Mesodermal cell (in vitro differentiated cells): ENCODE measurements at regions not wholly inside any gene's neighbourhood (a gene's known extent, or its start where the extent isn't known, plus 50 kb on each side); places are given as distances from the start of the nearest gene placed in this dataset.

ENCODE experiments used
- H3K27ac ChIP-seq: 2 replicates; pipeline ENCODE4 v1.7.0; 2013; ENCODE audit warnings: mild to moderate bottlenecking, low read depth, low read length, moderate library complexity; ENCODE audit not compliant: severe bottlenecking
- H3K36me3 ChIP-seq: 2 replicates; pipeline ENCODE4 v1.7.1; 2013; ENCODE audit warnings: mild to moderate bottlenecking, low read length, moderate library complexity; ENCODE audit not compliant: control insufficient read depth, insufficient read depth
- H3K4me1 ChIP-seq: one replicate; pipeline ENCODE4 v1.7.1; 2013; ENCODE audit warnings: mild to moderate bottlenecking, low read length; ENCODE audit not compliant: insufficient read depth, control insufficient read depth, poor library complexity, severe bottlenecking
- H3K4me3 ChIP-seq: 2 replicates; pipeline ENCODE4 v1.7.0; 2013; ENCODE audit warnings: low read length, control low read depth, mild to moderate bottlenecking; ENCODE audit not compliant: insufficient read depth, poor library complexity, severe bottlenecking; ENCODE audit errors: extremely low read depth
- H3K9me3 ChIP-seq: 2 replicates; pipeline ENCODE4 v1.7.1; 2013; ENCODE audit warnings: mild to moderate bottlenecking, low read length, moderate library complexity; ENCODE audit not compliant: control insufficient read depth
- WGBS, 2 experiments: methylation state at CpG; one replicate each; pipeline ENCODE4 v1.1.5; 2013; ENCODE audit warnings: missing lambda C conversion rate in 2 of 2; ENCODE audit not compliant: insufficient coverage in 2 of 2; 5-methylcytosine and 5-hydroxymethylcytosine counted together

DNA sequence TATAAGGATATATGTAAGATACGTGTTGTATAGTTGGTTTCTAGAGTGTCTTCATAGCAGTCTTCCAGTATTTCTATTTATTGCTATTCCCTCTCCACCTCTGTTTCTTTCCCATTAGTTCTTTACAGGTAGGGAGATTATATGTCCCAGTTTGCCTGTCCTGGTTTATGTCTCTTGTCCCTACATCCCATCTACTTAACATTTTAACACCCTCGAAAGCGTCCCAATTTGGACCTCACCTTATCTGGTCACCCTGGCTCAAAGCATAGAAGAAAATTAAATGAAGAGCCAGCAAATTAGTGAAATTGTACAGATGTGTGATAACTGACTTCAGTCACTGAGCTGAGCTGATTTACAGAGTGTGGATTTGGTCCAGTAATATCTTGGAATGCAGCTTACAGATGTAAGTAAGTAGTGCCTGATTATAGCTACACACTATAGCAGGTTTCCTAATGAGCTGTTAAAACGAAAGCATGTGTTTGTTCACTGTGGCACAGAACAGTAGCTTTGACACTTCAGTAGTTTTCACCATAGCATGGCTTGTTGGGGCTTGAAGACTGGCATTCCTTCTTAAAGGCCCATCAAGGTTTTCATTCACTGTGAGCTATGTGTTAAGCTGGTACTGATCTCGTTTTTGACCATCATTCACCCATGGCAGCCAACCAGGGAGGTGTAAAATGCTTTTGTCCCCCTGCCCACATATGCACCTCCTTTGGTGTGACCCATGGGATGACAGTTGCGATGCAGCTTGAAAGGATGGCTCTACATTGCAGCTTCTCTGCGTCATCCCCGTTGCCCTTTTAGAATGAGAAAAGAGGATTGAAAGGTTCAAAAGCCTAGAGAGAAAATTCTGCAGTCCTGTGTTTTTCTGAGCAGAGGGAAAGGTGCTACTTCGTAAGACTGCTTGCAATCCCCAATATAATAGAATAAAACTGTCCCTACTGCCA lies 192.1 kb upstream of the DMRT1 start:
- Histone ChIP-seq H3K36me3 (no peaks in the 10 kb centered on the region), H3K27ac (no peak overlapping the region), H3K4me3 (no peak overlapping the region), H3K9me3 (no peaks in the 10 kb centered on the region), H3K4me1 (no peaks in the 10 kb centered on the region)
- WGBS, 2 experiments = 47 to 54% methylated on average over 4 to 5 of the region's 9 CpGs

GRCh38 chr9:650362-650761 lies 191.1 kb upstream of the DMRT1 start:
- H3K36me3 ChIP-seq = no peaks in the 10 kb centered on the region
- WGBS, 2 experiments = no CpG with 5 or more reads among the region's 1 CpG
- no peak overlapping the region for H3K4me3 ChIP-seq
- no peaks in the 10 kb centered on the region for H3K9me3 ChIP-seq
- H3K27ac ChIP-seq = no peak overlapping the region
- H3K4me1 ChIP-seq = no peaks in the 10 kb centered on the region

GRCh38 chr9:651371-651770 lies 190.1 kb upstream of the DMRT1 start:
- 100% methylated on average over 1 of the region's 2 CpGs for WGBS, 2 experiments
- Histone ChIP-seq H3K4me3 (no peak overlapping the region), H3K27ac (no peak overlapping the region)

GRCh38 chr9:652914-653313 lies 188.6 kb upstream of the DMRT1 start:
- Histone ChIP-seq H3K4me1 (no peaks in the 10 kb centered on the region), H3K9me3 (no peaks in the 10 kb centered on the region), H3K36me3 (no peaks in the 10 kb centered on the region), H3K27ac (no peak overlapping the region), H3K4me3 (no peak overlapping the region)
- 86 to 96% methylated on average over 6 to 8 of the region's 9 CpGs for WGBS, 2 experiments

More at GRCh38 chr9:651371-651770, 190.1 kb upstream of the DMRT1 start:
- H3K9me3 ChIP-seq = no peaks in the 10 kb centered on the region
- no peaks in the 10 kb centered on the region for H3K4me1 ChIP-seq
- H3K36me3 ChIP-seq = no peaks in the 10 kb centered on the region

GRCh38 chr9:653421-653820 lies 188.1 kb upstream of the DMRT1 start:
- WGBS, 2 experiments = 83 to 85% methylated on average over 2 of the region's 2 CpGs
- no peaks in the 10 kb centered on the region for H3K36me3 ChIP-seq
- no peak overlapping the region for H3K4me3 ChIP-seq
- H3K9me3 ChIP-seq = no peaks in the 10 kb centered on the region
- H3K27ac ChIP-seq = no peak overlapping the region
- H3K4me1 ChIP-seq = no peaks in the 10 kb centered on the region

DNA sequence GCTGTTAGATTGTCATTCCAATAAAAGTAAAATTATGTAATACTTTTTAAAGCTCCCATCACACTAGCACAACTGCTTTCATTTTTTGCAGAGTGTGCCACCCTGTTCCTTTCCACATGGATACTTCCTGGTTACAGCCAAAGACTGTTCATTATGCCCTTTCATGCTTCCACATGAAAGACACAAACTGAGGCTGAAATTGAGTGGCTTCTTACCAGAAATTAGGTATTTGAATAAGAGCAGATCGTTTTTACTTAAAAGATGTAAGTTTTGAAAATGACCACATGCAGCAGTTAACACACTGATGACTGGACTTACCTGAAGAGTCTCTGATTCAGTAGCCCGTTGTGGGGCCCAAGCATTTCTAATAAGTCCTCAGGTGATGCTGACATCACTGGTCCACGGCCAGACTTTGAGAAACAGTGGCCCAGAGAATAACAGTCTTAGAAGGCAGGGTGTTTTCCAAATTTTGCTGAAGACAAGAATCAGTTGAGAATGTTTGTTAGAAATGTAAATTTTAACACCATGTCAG lies 187.6 kb upstream of the DMRT1 start:
- H3K27ac ChIP-seq = no peak overlapping the region
- H3K4me1 ChIP-seq = no peaks in the 10 kb centered on the region
- no peak overlapping the region for H3K4me3 ChIP-seq
- no peaks in the 10 kb centered on the region for H3K36me3 ChIP-seq
- 89 to 90% methylated on average over 3 of the region's 3 CpGs for WGBS, 2 experiments
- no peaks in the 10 kb centered on the region for H3K9me3 ChIP-seq

DNA sequence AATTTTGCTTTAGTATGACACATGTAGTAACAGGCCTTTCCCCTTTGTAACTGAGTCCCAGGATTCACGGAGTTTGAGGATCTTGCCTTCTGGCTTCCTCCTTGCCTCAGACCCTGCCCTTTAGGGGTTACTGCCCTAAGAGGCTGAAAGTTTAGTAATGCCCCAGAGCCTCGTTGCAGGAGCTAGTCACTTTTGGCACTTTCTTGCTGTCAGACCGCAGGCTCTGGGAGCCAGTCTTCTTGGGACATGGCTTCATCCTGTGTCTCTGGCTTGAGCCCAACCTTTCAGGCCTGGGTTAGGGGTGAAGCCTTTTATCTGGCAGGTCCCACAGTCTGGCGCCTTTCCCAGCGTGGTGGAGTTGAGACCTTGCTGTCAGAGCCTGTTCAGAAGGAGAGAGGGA lies 185.6 kb upstream of the DMRT1 start:
- no peaks in the 10 kb centered on the region for H3K4me1 ChIP-seq
- WGBS, 2 experiments = 86 to 96% methylated on average over 4 of the region's 5 CpGs

GRCh38 chr9:656926-657568 lies 184.4 kb upstream of the DMRT1 start:
- Histone ChIP-seq H3K9me3 (no peaks in the 10 kb centered on the region), H3K4me3 (no peak overlapping the region), H3K36me3 (no peaks in the 10 kb centered on the region), H3K27ac (no peak overlapping the region), H3K4me1 (no peaks in the 10 kb centered on the region)
- no CpG with 5 or more reads among the region's 3 CpGs for WGBS, 2 experiments

More for the DNA sequence above, 185.6 kb upstream of the DMRT1 start:
- no peaks in the 10 kb centered on the region for H3K36me3 ChIP-seq
- H3K27ac ChIP-seq = no peak overlapping the region
- no peaks in the 10 kb centered on the region for H3K9me3 ChIP-seq
- no peak overlapping the region for H3K4me3 ChIP-seq

- WGBS, 2 experiments = 90 to 99% methylated on average over 4 to 5 of the region's 5 CpGs
- Histone ChIP-seq H3K4me3 (no peak overlapping the region), H3K27ac (no peak overlapping the region)
Measured at GRCh38 chr9:659286-659685, 182.2 kb upstream of the DMRT1 start.

GRCh38 chr9:660227-660626 lies 181.3 kb upstream of the DMRT1 start:
- WGBS, 2 experiments = 22 to 56% methylated on average over 1 to 2 of the region's 2 CpGs
- Histone ChIP-seq H3K4me1 (no peaks in the 10 kb centered on the region), H3K36me3 (no peaks in the 10 kb centered on the region), H3K27ac (no peak overlapping the region), H3K9me3 (no peaks in the 10 kb centered on the region), H3K4me3 (no peak overlapping the region)

More at GRCh38 chr9:659286-659685, 182.2 kb upstream of the DMRT1 start:
- Histone ChIP-seq H3K36me3 (no peaks in the 10 kb centered on the region), H3K9me3 (no peaks in the 10 kb centered on the region), H3K4me1 (no peaks in the 10 kb centered on the region)
